HG03378 (cell line): ENCODE measurements at regions not wholly inside any gene's neighbourhood (a gene's known extent, or its start where the extent isn't known, plus 50 kb on each side); places are given as distances from the start of the nearest gene placed in this dataset.

Experiments used
- ATAC-seq: cut with Tn5 transposase; IDR thresholded peaks from one replicate; pipeline ENCODE4 v1.9.1; 2021; ENCODE audit warnings: mild to moderate bottlenecking, moderate library complexity; ENCODE audit not compliant: unreplicated experiment

- no peak for ATAC-seq
These were observed 146.8 kb downstream of the FAM43A start for GRCh38 chr3:194832346-194833104.

- ATAC-seq, result no peak
These were observed 147.6 kb downstream of the FAM43A start for GRCh38 chr3:194833114-194833910.

- no peak for ATAC-seq
These were observed 151.0 kb downstream of the FAM43A start for GRCh38 chr3:194836661-194837060.

- no peak for ATAC-seq
These were observed 151.9 kb downstream of the FAM43A start for GRCh38 chr3:194837457-194838127.

GRCh38 chr3:194838236-194838635 is 152.6 kb downstream of the FAM43A start:
- no peak for ATAC-seq

GRCh38 chr3:194840661-194841514 is 155.2 kb downstream of the FAM43A start:
- ATAC-seq, result no peak

- ATAC-seq, result no peak
These were observed 155.8 kb downstream of the FAM43A start for GRCh38 chr3:194841515-194841841.

GRCh38 chr3:194843556-194843955 is 157.9 kb downstream of the FAM43A start:
- ATAC-seq, result no peak

- no peak for ATAC-seq
These were observed 158.4 kb downstream of the FAM43A start for GRCh38 chr3:194844046-194844445.

- no peak for ATAC-seq
These were observed 163.6 kb downstream of the FAM43A start for GRCh38 chr3:194849166-194849875.

- no peak for ATAC-seq
These were observed 165.6 kb downstream of the FAM43A start for GRCh38 chr3:194851254-194851653.

GRCh38 chr3:194851941-194852340 is 166.3 kb downstream of the FAM43A start:
- ATAC-seq, result no peak

GRCh38 chr3:194852345-194852744 is 166.7 kb downstream of the FAM43A start:
- no peak for ATAC-seq

- no peak for ATAC-seq
These were observed 167.3 kb downstream of the FAM43A start for GRCh38 chr3:194852831-194853508.

- no peak for ATAC-seq
These were observed 168.5 kb downstream of the FAM43A start for GRCh38 chr3:194854206-194854605.

- ATAC-seq, result no peak
These were observed 169.1 kb downstream of the FAM43A start for GRCh38 chr3:194854659-194855390.

- ATAC-seq, result no peak
These were observed 170.6 kb downstream of the FAM43A start for GRCh38 chr3:194856296-194856695.

- no peak for ATAC-seq
These were observed 171.9 kb downstream of the FAM43A start for GRCh38 chr3:194857469-194858113.
